H1 (cell line): ENCODE measurements at regions not wholly inside any gene's neighbourhood (a gene's known extent, or its start where the extent isn't known, plus 50 kb on each side); places are given as distances from the start of the nearest gene placed in this dataset.

ENCODE experiments used
- CEBPB ChIP-seq: IDR thresholded peaks from 2 replicates; pipeline ENCODE4 v1.6.1; 2012; ENCODE audit warnings: low read depth, low read length
- CREB1 ChIP-seq: IDR thresholded peaks from 2 replicates; pipeline ENCODE4 v1.6.1; 2012; ENCODE audit warnings: inconsistent platforms
- EGR1 ChIP-seq: IDR thresholded peaks from 2 replicates; pipeline ENCODE4 v1.6.1; 2011; ENCODE audit warnings: low read depth, low read length, borderline replicate concordance
- POLR2AphosphoS5 ChIP-seq: IDR thresholded peaks from 2 replicates; pipeline ENCODE4 v1.6.1; 2011; ENCODE audit warnings: low read depth, low read length
- RNF2 ChIP-seq: fragments of 200-900, 300-1000 bp; sonication (generic); IDR thresholded peaks from 2 replicates; pipeline ENCODE4 v1.7.1; 2016; ENCODE audit warnings: borderline replicate concordance, low read depth, mild to moderate bottlenecking, antibody characterized with exemption, low read length; ENCODE audit not compliant: poor library complexity, severe bottlenecking; ENCODE audit errors: missing control alignments
- RXRA ChIP-seq: IDR thresholded peaks from 2 replicates; pipeline ENCODE4 v1.6.1; 2011; ENCODE audit warnings: low read depth, mild to moderate bottlenecking, low read length, moderate library complexity; ENCODE audit not compliant: insufficient read depth
- SIRT6 ChIP-seq: IDR thresholded peaks from one replicate; pipeline ENCODE4 v1.7.1; 2012; ENCODE audit warnings: low read length, inconsistent platforms
- TF ChIP-seq, protein P1 (sequence below), 3 experiments: IDR thresholded peaks; 1 replicate in 2 of 3; 2 replicates in 1 of 3; pipeline versions ENCODE4 v1.5.1 to v1.6.1; 2011; ENCODE audit warnings: low read length in 3 of 3, mild to moderate bottlenecking in 3 of 3, inconsistent platforms in 2 of 3, low read depth in 1 of 3, moderate library complexity in 1 of 3; ENCODE audit not compliant: insufficient read depth in 1 of 3; ENCODE audit errors: control extremely low read depth in 1 of 3

GRCh38 chr9:105171589-105171988 lies 72.9 kb upstream of the SLC44A1 start (continued):
- TF ChIP-seq EGR1, result no peak
- TF ChIP-seq CREB1, result no peak
- TF ChIP-seq RXRA, result no peak
- TF ChIP-seq, protein P1, sequence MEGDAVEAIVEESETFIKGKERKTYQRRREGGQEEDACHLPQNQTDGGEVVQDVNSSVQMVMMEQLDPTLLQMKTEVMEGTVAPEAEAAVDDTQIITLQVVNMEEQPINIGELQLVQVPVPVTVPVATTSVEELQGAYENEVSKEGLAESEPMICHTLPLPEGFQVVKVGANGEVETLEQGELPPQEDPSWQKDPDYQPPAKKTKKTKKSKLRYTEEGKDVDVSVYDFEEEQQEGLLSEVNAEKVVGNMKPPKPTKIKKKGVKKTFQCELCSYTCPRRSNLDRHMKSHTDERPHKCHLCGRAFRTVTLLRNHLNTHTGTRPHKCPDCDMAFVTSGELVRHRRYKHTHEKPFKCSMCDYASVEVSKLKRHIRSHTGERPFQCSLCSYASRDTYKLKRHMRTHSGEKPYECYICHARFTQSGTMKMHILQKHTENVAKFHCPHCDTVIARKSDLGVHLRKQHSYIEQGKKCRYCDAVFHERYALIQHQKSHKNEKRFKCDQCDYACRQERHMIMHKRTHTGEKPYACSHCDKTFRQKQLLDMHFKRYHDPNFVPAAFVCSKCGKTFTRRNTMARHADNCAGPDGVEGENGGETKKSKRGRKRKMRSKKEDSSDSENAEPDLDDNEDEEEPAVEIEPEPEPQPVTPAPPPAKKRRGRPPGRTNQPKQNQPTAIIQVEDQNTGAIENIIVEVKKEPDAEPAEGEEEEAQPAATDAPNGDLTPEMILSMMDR (IDR thresholded peaks at IDR 0.05; ENCODE audit: control extremely low read depth in 1 of 3, insufficient read depth in 1 of 3, low read depth in 1 of 3, low read length in 3 of 3), result no peak
- TF ChIP-seq CEBPB, result no peak
- TF ChIP-seq SIRT6, result no peak
- TF ChIP-seq POLR2AphosphoS5, result no peak
- no peak for TF ChIP-seq RNF2
